GM21723 (cell line): ENCODE measurements at regions not wholly inside any gene's neighbourhood (a gene's known extent, or its start where the extent isn't known, plus 50 kb on each side); places are given as distances from the start of the nearest gene placed in this dataset.

Experiments
- ATAC-seq: cut with Tn5 transposase; IDR thresholded peaks from one replicate; pipeline ENCODE4 v1.9.1; 2021; ENCODE audit warnings: mild to moderate bottlenecking, moderate library complexity; ENCODE audit not compliant: unreplicated experiment

GRCh38 chr1:191134796-191135195 is 657.1 kb upstream of the BRINP3 start:
- ATAC-seq = no peak

GRCh38 chr1:191140038-191140437 is 662.4 kb upstream of the BRINP3 start:
- ATAC-seq = no peak

- ATAC-seq = no peak
These were observed 665.1 kb upstream of the BRINP3 start for GRCh38 chr1:191142748-191143147.

- no peak for ATAC-seq
These were observed 668.2 kb upstream of the BRINP3 start for GRCh38 chr1:191145834-191146233.

GRCh38 chr1:191151321-191151807 is 673.7 kb upstream of the BRINP3 start:
- ATAC-seq = no peak

GRCh38 chr1:191152776-191153175 is 675.1 kb upstream of the BRINP3 start:
- ATAC-seq = no peak

DNA sequence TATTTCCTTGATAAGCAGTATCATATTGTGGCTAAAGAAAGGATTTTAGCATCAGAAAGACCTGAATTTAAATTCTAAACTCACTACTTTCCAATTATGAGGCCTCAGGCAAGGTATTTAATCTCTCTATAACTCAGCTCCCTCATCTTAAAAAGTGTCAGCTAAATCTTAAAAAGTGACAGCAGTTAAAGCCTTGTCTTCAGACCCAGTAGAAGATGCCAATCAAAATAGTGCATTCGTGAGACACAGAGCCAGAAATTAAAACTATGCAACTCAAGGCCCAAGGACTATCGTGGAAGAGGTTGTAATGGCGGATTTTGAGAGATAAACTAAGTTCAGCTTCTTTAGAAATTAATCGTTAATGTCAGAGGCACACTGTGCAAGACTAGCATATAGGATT is 677.5 kb upstream of the BRINP3 start:
- ATAC-seq = no peak

- ATAC-seq = no peak
These were observed 683.2 kb upstream of the BRINP3 start for GRCh38 chr1:191160837-191161236.

DNA sequence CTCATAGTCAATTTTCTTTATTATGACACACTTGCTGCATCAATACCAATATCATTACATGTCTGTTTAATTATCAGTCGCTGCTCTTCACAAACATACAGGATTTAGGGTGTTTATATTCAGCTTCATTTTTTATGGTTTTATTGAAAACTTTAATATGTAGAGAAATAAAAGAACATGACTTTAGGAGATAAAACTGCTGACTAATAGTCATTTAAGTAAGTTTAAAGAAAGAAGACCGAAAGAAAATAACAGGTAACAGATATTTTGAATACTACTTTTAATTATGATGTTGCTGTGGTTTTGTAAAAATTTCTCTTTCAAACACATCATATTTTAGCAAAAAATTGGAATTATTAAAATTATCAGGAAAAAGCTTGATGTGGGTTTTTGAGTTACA is 685.1 kb upstream of the BRINP3 start:
- ATAC-seq = no peak

GRCh38 chr1:191163621-191164020 is 686.0 kb upstream of the BRINP3 start:
- no peak for ATAC-seq

DNA sequence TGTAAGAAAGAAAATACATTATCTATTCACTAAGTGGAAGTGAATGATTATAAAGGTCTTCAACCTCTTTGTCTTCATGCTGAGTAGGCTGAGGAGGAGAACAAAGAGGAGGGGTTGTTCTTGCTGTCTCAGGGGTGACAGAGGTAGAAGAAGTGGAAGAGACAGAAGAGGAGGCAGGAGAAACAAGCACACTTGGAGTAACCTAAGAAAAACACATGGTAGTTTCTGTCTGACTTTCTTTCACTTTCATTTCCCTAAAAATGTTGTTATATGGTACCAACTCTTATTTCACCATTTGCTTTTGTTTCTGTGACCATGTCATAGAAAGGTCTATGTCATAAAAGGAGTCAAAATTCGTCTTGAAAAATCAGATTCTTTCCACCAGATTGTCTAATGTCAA is 696.6 kb upstream of the BRINP3 start:
- ATAC-seq = peak; percentile 100

DNA sequence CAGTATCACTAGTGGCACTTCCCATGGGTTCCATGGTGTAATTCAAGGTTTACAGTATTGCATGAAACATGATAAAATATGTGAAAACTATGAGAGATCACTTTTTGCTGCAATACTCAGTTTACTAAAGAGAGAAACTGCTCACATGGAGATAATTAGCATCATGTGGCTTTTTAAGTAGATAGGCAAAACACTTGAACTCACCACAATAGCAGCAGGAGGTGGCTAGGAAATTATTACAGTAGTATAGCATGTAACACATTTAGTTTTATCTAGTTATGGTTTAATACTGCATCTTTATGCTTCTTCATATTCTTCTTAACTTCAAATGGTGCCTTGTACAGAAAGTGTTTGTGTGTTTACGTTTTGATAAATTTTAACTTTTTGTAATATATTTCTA is 698.5 kb upstream of the BRINP3 start:
- no peak for ATAC-seq

GRCh38 chr1:191206513-191207207 is 729.0 kb upstream of the BRINP3 start:
- no peak for ATAC-seq

GRCh38 chr1:191222206-191222605 is 744.5 kb upstream of the BRINP3 start:
- no peak for ATAC-seq

DNA sequence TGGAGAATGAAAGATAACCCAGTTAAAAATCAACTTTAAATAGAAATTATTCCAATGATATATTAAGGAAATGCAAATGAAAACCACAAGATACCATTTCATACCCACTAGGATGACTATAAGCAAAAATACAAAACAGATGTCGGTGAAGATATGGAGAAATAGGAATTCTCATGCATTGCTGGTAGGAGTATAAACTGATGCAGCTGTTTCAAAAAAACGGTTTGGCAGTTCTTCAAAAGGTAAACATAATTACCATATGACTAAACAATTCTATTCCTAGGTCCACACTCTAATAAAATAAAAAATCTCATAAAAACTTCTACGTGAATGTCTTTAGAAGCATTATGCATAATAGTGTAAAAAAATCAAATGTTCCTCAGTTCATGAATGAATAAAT is 763.3 kb upstream of the BRINP3 start:
- no peak for ATAC-seq

DNA sequence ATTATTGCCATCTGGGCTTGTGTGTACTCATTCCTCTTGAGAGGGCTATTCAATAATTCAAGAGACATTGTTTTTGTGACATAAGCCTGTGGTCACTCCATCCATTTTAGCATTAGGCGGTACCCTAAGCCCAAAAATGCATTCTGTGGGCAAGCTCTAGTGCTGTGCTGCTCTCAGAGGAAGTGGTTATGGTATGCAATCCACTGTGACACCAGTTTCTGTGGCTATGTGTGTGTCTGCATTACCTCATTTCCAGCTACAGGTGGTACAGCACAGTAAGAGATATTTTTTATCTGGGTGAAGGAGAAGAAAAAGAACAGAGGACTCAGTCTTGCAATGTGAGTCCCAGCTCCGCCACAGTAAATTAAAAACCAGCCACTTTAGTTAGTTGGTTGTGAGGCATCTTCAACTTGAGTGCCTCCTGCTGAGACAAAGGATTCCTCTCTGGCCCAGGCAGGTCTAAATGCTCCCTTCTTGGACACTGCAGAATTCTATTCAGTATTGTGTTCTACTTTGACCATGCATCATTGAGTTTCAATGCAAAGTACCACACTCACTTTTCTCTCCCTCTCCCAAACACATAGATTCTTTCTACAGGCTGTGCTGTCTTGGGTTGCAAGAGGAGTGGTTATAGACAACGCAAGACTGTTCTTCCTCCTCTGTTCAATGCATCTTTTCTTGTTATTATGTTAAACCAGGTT is 777.8 kb upstream of the BRINP3 start:
- ATAC-seq = no peak

- no peak for ATAC-seq
These were observed 779.3 kb upstream of the BRINP3 start for GRCh38 chr1:191256917-191257316.

DNA sequence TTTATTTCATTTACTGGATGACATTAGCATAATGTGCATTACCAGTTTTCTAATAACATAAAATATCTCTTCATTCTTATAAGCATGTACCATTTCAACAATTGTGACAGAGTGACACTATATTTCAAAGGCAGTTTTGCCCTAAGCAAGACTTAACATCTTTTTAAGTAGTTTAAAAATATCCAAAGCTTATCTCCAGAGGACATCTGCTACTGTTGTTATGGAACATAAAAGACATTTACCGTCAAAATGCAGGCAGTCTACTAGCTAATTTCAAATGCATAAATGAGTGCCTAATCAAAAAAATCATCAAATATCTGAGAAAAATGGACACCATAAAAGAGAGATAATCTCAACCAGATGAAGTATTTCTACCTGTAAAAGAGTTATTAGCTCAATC is 782.4 kb upstream of the BRINP3 start:
- ATAC-seq = no peak

GRCh38 chr1:191261111-191261510 is 783.4 kb upstream of the BRINP3 start:
- ATAC-seq = no peak

GRCh38 chr1:191279266-191279800 is 801.7 kb upstream of the BRINP3 start:
- no peak for ATAC-seq

GRCh38 chr1:191284175-191284574 is 806.5 kb upstream of the BRINP3 start:
- no peak for ATAC-seq

GRCh38 chr1:191290441-191290840 is 812.8 kb upstream of the BRINP3 start:
- no peak for ATAC-seq
